GM10266 (cell line): ENCODE measurements at regions not wholly inside any gene's neighbourhood (a gene's known extent, or its start where the extent isn't known, plus 50 kb on each side); places are given as distances from the start of the nearest gene placed in this dataset.

ENCODE experiments used
- DNase-seq: peaks from one replicate; pipeline ENCODE4 v3.0.0; 2012; ENCODE audit errors: extremely low spot score
- TF ChIP-seq, protein P1 (sequence below): IDR thresholded peaks from 2 replicates; pipeline ENCODE4 v1.5.1; 2012; ENCODE audit warnings: mild to moderate bottlenecking, low read depth; ENCODE audit not compliant: control insufficient read depth, insufficient read depth; ENCODE audit errors: missing control alignments

DNA sequence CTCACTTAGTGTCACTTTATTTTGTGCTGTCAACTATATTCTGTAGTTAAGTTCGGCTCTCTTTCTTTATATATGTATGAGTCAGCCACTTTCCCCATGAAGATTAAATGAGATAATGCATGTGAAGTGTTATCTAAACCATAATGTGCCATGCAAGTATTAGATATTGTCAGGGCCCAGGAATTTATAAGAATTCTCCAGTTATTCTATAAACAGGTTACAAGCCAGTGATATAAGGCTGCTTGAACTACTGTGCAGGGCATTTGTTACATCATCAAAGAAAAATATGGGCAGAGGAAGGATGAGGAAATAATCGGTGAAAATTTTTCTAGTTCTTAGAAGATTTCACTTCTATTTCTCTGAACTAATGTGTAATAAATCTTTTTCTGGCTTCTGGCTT is 1049.0 kb upstream of the NR2F2 start:
- TF ChIP-seq, protein P1, sequence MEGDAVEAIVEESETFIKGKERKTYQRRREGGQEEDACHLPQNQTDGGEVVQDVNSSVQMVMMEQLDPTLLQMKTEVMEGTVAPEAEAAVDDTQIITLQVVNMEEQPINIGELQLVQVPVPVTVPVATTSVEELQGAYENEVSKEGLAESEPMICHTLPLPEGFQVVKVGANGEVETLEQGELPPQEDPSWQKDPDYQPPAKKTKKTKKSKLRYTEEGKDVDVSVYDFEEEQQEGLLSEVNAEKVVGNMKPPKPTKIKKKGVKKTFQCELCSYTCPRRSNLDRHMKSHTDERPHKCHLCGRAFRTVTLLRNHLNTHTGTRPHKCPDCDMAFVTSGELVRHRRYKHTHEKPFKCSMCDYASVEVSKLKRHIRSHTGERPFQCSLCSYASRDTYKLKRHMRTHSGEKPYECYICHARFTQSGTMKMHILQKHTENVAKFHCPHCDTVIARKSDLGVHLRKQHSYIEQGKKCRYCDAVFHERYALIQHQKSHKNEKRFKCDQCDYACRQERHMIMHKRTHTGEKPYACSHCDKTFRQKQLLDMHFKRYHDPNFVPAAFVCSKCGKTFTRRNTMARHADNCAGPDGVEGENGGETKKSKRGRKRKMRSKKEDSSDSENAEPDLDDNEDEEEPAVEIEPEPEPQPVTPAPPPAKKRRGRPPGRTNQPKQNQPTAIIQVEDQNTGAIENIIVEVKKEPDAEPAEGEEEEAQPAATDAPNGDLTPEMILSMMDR, result no peak
- no peak for DNase-seq

DNA sequence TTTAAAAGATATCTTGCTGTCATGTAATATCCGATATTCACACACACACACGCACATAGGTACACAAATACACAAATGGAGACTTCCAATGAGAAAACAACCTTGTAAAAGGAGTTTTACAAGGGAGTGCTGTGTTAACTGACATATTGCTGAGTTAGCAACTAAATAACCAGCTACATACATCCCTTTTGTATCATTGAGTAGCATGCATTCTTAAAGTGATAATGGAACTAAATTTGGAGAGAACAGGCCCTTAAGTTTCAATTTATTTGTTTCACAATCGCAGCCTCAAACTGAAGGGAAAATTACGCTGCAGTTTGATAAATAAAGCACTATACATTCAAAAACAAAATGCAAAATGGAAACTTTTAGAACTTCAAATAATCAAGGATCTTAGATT is 1046.0 kb upstream of the NR2F2 start:
- TF ChIP-seq, protein P1, result no peak
- no peak for DNase-seq

DNA sequence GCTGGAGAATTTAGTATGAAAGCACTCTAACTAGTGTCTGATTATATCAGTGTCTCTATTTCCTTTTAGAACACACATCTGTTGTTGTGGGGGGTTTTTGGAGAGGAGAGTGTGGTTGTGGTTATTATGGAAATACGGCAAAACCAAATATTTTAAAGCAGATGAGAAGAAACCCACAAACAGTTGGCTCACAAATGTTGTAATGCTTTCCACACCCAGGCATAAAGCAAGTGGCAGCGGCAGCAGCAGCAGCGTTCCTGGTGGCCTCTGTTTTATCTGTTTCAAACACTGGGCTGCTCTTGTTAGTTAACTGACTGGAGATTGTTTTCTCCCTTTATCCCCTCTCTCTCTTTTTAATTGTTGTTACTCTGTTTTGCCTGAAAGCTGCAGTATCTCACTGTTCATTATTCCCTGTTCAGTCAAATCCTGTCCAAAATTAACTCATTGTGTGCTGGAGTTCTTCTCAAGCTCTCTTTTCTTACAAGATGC is 1045.5 kb upstream of the NR2F2 start:
- TF ChIP-seq, protein P1, result no peak
- DNase-seq, result no peak

DNA sequence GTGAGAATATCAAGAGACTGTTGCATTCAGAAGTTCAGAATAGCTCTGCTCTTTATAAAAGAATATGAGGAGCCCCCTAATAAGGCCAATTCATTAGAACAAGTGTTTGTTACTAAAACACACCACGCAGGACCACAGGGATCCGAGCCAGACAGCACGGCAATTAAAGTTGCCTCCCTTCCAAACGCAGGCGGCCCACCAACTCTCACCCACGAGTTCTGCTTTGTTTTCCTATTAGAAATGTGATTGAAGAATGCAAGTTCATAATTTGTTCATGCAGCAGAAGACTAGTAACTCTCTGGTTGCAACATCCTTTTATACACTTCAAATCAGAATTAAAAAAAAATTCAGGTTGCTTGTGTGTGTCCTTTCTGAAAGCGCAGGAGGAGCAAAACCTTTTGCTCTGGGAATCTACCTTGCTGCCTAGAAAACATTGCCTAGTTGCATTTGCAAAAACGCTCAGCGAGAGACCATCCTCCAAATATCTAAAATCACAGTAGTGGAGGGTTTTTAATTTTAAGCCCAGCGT is 1044.1 kb upstream of the NR2F2 start:
- TF ChIP-seq, protein P1, result no peak
- no peak for DNase-seq

DNA sequence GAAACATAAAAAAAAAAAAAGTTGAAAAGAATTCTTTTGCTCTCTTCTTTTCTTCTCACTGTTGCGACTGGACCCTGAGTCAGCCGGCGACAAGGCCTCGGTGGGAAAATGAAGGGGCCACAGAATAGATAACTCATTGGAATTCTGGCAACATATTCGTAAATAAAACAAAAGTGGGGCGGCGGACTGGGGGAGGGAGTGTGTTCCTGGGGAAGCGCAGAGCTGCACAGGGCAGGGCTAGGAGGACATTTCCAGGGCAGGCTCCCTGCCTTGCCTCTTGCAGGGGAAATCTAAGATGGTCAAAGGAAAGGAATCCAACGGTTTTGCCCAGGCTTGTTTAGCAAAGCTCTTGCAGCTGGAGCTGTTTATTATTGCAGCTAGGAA is 1042.8 kb upstream of the NR2F2 start:
- DNase-seq, result no peak
- TF ChIP-seq, protein P1, result no peak

DNA sequence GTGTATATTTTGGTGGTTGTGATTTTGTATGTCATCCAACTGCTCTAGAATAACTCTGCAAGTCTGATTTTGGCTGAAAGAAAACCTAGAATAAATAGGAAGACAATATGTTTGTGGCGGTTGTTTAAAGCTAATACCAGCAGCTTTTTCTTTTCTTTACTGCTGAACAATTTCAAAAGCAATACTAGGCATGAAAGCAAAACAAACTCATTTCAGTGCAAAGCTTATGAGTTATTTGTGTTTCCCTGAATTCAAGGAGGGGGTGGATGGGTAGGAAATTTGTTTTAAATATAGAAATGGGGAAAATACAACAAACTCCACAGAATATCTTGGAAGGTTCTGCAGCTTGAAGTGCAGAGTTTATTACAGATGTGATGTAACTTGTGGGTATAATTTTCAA is 1041.9 kb upstream of the NR2F2 start:
- DNase-seq, result no peak

More for the DNA sequence above, 1041.9 kb upstream of the NR2F2 start:
- TF ChIP-seq, protein P1, result no peak
